A549 (cell line): ENCODE measurements at regions not wholly inside any gene's neighbourhood (a gene's known extent, or its start where the extent isn't known, plus 50 kb on each side); places are given as distances from the start of the nearest gene placed in this dataset.

Source experiments
- CBX2 ChIP-seq: fragments of 200-600 bp; sonication (generic); IDR thresholded peaks from 2 replicates; pipeline ENCODE4 v1.6.1; 2016; ENCODE audit warnings: low read depth, mild to moderate bottlenecking, borderline replicate concordance
- EHMT2 ChIP-seq: fragments of 200-600 bp; sonication (generic); IDR thresholded peaks from 2 replicates; pipeline ENCODE4 v1.6.1; 2016; ENCODE audit warnings: antibody characterized with exemption, low read depth, mild to moderate bottlenecking, moderate library complexity
- JUN ChIP-seq, 2 experiments: fragments of >200 bp; sonication (Bioruptor Twin); formaldehyde crosslinking; IDR thresholded peaks; 2 replicates in 1 of 2; 3 replicates in 1 of 2; pipeline ENCODE4 v1.6.1; 2016 to 2017
- KDM1A ChIP-seq: fragments of 200-600 bp; sonication (generic); IDR thresholded peaks from 2 replicates; pipeline ENCODE4 v1.6.1; 2016; ENCODE audit warnings: low read depth, mild to moderate bottlenecking
- POLR2A ChIP-seq: IDR thresholded peaks from 2 replicates; pipeline ENCODE4 v1.6.1; 2012; ENCODE audit warnings: mild to moderate bottlenecking, low read length
- RAD21 ChIP-seq, 2 experiments: fragments of >200 bp in 1 of 2; sonication (Bioruptor Twin) in 1 of 2; formaldehyde crosslinking in 1 of 2; IDR thresholded peaks in 1 of 2; conservative IDR thresholded peaks in 1 of 2; 2 replicates in 1 of 2; 3 replicates in 1 of 2; pipeline ENCODE4 v1.6.1; 2012 to 2018; ENCODE audit warnings: inconsistent platforms in 1 of 2
- RCOR1 ChIP-seq: fragments of 150-350 bp; IDR thresholded peaks from 2 replicates; pipeline ENCODE4 v1.6.1; 2014; ENCODE audit warnings: antibody characterized with exemption, low read length, low read depth
- RNF2 ChIP-seq: fragments of 200-600 bp; sonication (generic); IDR thresholded peaks from 2 replicates; pipeline ENCODE4 v1.6.1; 2016; ENCODE audit warnings: low read depth, mild to moderate bottlenecking, antibody characterized with exemption, moderate library complexity, borderline replicate concordance
- TF ChIP-seq, protein P1 (sequence below): fragments of 450-650 bp; IDR thresholded peaks from 2 replicates; pipeline ENCODE4 v1.6.1; 2014; ENCODE audit warnings: antibody characterized with exemption
- TF ChIP-seq, protein P2 (sequence below): fragments of >200 bp; sonication (Bioruptor Twin); formaldehyde crosslinking; IDR thresholded peaks from 3 replicates; pipeline ENCODE4 v1.5.1; 2016
- TF ChIP-seq, protein P3 (sequence below): fragments of 200-600 bp; sonication (generic); IDR thresholded peaks from 2 replicates; pipeline ENCODE4 v1.6.1; 2016; ENCODE audit warnings: antibody characterized with exemption, mild to moderate bottlenecking, moderate library complexity
- TF ChIP-seq, protein P4 (sequence below): IDR thresholded peaks from 2 replicates; pipeline ENCODE4 v1.6.1; 2012
- TF ChIP-seq, protein P5 (sequence below): fragments of 150-350 bp; IDR thresholded peaks from 2 replicates; pipeline ENCODE4 v1.6.1; 2014; ENCODE audit warnings: low read depth, mild to moderate bottlenecking, low read length

DNA sequence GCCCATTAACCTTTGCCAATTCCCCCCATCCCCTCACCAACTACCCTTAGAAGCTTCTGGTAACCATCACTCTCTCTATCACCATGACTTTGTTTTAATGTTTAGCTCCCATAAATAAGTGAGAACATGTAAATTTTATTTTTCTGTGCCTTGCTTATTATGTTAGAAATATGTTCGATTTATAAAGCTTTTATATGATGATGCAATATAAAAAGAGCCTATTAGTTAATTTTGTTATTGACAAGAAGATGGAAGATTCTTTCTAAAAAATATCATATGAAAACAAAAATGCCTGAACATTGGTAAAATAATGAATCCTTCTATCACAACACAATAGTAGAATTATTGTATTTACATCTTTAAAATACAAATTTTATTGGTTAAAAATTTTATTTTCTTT lies 836.1 kb upstream of the TMPRSS15 start:
- TF ChIP-seq, protein P1, sequence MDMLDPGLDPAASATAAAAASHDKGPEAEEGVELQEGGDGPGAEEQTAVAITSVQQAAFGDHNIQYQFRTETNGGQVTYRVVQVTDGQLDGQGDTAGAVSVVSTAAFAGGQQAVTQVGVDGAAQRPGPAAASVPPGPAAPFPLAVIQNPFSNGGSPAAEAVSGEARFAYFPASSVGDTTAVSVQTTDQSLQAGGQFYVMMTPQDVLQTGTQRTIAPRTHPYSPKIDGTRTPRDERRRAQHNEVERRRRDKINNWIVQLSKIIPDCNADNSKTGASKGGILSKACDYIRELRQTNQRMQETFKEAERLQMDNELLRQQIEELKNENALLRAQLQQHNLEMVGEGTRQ, result no peak
- TF ChIP-seq RAD21 (conservative IDR thresholded peaks at IDR 0.05 in 1 of 2, IDR thresholded peaks at IDR 0.05 in 1 of 2) (no peak), RNF2 (no peak), CBX2 (no peak), POLR2A (no peak), JUN (IDR thresholded peaks at IDR 0.05) (no peak), EHMT2 (no peak), KDM1A (no peak), RCOR1 (no peak)
- TF ChIP-seq, protein P2, sequence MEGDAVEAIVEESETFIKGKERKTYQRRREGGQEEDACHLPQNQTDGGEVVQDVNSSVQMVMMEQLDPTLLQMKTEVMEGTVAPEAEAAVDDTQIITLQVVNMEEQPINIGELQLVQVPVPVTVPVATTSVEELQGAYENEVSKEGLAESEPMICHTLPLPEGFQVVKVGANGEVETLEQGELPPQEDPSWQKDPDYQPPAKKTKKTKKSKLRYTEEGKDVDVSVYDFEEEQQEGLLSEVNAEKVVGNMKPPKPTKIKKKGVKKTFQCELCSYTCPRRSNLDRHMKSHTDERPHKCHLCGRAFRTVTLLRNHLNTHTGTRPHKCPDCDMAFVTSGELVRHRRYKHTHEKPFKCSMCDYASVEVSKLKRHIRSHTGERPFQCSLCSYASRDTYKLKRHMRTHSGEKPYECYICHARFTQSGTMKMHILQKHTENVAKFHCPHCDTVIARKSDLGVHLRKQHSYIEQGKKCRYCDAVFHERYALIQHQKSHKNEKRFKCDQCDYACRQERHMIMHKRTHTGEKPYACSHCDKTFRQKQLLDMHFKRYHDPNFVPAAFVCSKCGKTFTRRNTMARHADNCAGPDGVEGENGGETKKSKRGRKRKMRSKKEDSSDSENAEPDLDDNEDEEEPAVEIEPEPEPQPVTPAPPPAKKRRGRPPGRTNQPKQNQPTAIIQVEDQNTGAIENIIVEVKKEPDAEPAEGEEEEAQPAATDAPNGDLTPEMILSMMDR, result no peak
- TF ChIP-seq, protein P3, sequence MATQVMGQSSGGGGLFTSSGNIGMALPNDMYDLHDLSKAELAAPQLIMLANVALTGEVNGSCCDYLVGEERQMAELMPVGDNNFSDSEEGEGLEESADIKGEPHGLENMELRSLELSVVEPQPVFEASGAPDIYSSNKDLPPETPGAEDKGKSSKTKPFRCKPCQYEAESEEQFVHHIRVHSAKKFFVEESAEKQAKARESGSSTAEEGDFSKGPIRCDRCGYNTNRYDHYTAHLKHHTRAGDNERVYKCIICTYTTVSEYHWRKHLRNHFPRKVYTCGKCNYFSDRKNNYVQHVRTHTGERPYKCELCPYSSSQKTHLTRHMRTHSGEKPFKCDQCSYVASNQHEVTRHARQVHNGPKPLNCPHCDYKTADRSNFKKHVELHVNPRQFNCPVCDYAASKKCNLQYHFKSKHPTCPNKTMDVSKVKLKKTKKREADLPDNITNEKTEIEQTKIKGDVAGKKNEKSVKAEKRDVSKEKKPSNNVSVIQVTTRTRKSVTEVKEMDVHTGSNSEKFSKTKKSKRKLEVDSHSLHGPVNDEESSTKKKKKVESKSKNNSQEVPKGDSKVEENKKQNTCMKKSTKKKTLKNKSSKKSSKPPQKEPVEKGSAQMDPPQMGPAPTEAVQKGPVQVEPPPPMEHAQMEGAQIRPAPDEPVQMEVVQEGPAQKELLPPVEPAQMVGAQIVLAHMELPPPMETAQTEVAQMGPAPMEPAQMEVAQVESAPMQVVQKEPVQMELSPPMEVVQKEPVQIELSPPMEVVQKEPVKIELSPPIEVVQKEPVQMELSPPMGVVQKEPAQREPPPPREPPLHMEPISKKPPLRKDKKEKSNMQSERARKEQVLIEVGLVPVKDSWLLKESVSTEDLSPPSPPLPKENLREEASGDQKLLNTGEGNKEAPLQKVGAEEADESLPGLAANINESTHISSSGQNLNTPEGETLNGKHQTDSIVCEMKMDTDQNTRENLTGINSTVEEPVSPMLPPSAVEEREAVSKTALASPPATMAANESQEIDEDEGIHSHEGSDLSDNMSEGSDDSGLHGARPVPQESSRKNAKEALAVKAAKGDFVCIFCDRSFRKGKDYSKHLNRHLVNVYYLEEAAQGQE, result no peak
- TF ChIP-seq, protein P4, sequence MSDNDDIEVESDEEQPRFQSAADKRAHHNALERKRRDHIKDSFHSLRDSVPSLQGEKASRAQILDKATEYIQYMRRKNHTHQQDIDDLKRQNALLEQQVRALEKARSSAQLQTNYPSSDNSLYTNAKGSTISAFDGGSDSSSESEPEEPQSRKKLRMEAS, result no peak
- TF ChIP-seq, protein P5, sequence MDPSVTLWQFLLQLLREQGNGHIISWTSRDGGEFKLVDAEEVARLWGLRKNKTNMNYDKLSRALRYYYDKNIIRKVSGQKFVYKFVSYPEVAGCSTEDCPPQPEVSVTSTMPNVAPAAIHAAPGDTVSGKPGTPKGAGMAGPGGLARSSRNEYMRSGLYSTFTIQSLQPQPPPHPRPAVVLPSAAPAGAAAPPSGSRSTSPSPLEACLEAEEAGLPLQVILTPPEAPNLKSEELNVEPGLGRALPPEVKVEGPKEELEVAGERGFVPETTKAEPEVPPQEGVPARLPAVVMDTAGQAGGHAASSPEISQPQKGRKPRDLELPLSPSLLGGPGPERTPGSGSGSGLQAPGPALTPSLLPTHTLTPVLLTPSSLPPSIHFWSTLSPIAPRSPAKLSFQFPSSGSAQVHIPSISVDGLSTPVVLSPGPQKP, result no peak
